ENCODE measurements at regions not wholly inside any gene's neighbourhood (a gene's known extent, or its start where the extent isn't known, plus 50 kb on each side); places are given as distances from the start of the nearest gene placed in this dataset.

DNA sequence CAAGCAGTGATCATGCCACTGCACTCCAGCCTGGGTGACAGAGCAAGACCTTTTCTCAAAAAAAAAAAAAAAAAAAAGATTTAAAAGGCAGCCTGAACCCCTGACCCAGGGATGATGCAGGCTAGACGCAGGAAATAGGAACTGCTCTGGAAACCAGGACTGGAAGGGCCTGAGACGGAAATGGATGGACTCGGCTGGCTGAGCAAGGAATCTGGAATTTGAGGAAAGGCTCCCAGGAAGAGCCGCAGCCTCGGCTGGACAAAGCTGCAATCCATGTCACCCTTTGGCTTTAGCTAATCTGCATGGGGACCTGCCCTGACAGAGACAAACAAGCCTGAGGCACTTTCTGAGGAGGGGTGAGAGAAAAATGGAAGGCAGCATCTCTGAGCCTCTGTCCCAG, 55.0 kb upstream of the DAPL1 start:
- Histone ChIP-seq H3K27ac (no peak overlapping the region), H3K27me3 (no peaks in the 10 kb centered on the region), H3K4me1 (peaks cover 12% of the 10 kb centered on the region), H3K9me3 (no peaks in the 10 kb centered on the region), H3K4me3 (no peak overlapping the region), H3K36me3 (no peaks in the 10 kb centered on the region)
- intact Hi-C loops (cut with DNase I): loop anchor here (10.0 kb wide), 1 partner anchor 715 kb away; no protein-coding TSS in a partner anchor
- TF ChIP-seq, protein P1, sequence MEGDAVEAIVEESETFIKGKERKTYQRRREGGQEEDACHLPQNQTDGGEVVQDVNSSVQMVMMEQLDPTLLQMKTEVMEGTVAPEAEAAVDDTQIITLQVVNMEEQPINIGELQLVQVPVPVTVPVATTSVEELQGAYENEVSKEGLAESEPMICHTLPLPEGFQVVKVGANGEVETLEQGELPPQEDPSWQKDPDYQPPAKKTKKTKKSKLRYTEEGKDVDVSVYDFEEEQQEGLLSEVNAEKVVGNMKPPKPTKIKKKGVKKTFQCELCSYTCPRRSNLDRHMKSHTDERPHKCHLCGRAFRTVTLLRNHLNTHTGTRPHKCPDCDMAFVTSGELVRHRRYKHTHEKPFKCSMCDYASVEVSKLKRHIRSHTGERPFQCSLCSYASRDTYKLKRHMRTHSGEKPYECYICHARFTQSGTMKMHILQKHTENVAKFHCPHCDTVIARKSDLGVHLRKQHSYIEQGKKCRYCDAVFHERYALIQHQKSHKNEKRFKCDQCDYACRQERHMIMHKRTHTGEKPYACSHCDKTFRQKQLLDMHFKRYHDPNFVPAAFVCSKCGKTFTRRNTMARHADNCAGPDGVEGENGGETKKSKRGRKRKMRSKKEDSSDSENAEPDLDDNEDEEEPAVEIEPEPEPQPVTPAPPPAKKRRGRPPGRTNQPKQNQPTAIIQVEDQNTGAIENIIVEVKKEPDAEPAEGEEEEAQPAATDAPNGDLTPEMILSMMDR (IDR thresholded peaks at IDR 0.05): no peak
- TF ChIP-seq POLR2AphosphoS5 (IDR thresholded peaks at IDR 0.05; ENCODE audit: insufficient read depth in 1 of 2, low read depth in 1 of 2): no peak
- TF ChIP-seq POLR2A (IDR thresholded peaks at IDR 0.05): no peak
- no peak for DNase-seq (ENCODE audit: extremely low spot score in 2 of 2)

DNA sequence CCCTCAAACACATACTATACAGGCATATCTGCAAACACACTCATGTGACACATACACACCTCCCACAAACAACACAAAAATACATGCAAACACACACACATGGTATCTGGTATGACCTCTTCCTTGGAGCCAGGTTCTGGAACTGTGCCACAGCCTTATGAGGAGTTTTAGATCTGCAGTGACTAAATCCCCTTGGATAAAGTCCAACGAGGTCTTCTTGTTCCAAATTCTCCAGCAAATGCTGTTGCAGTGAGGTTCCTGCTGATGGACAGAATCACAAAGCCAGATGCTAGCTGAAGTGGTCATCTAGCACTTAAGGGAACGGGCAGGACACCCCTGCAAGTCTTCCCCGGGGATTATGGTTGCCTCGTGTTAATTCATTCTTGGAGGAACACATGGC, 54.5 kb upstream of the DAPL1 start:
- no peak for DNase-seq (ENCODE audit: extremely low spot score in 2 of 2)
- H3K4me1 ChIP-seq: peaks cover 12% of the 10 kb centered on the region
- no peak overlapping the region for H3K27ac ChIP-seq
- intact Hi-C loops (cut with DNase I): loop anchor here (10.0 kb wide), 1 partner anchor 716 kb away; no protein-coding TSS in a partner anchor
- H3K27me3 ChIP-seq: no peaks in the 10 kb centered on the region
- no peak overlapping the region for H3K4me3 ChIP-seq
- no peaks in the 10 kb centered on the region for H3K36me3 ChIP-seq
- TF ChIP-seq POLR2AphosphoS5 (IDR thresholded peaks at IDR 0.05; ENCODE audit: insufficient read depth in 1 of 2, low read depth in 1 of 2) (no peak), POLR2A (IDR thresholded peaks at IDR 0.05) (no peak)
- TF ChIP-seq, protein P1 (IDR thresholded peaks at IDR 0.05): no peak
- H3K9me3 ChIP-seq: no peaks in the 10 kb centered on the region

DNA sequence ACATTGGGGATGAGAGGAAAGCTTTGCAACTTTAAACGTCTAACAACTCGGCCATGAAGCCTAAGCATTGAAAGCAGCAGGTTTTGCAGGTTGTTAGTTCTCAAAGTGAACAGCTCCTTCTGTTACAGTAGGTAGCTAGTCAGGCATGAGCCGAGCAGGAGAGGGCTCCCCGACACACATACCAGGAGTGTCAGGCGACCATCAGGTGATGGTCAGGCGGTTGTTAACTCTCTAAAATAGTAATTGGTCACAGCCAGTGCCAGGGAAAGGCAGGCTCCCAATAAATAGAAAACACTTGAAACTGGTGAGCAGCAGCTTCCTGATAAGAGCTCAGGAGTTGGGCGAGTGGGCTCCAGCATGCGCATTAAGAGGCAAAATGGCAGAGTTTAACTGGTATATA, 53.5 kb upstream of the DAPL1 start:
- no peak overlapping the region for H3K27ac ChIP-seq
- intact Hi-C loops (cut with DNase I): loop anchor here (10.0 kb wide), 1 partner anchor 717 kb away; no protein-coding TSS in a partner anchor
- no peaks in the 10 kb centered on the region for H3K27me3 ChIP-seq
- H3K4me3 ChIP-seq: no peak overlapping the region
- no peaks in the 10 kb centered on the region for H3K9me3 ChIP-seq
- peaks cover 12% of the 10 kb centered on the region for H3K4me1 ChIP-seq
- no peak for TF ChIP-seq POLR2A (IDR thresholded peaks at IDR 0.05)
- TF ChIP-seq POLR2AphosphoS5 (IDR thresholded peaks at IDR 0.05; ENCODE audit: insufficient read depth in 1 of 2, low read depth in 1 of 2): no peak
- TF ChIP-seq, protein P1 (IDR thresholded peaks at IDR 0.05): no peak
- no peaks in the 10 kb centered on the region for H3K36me3 ChIP-seq
- DNase-seq (ENCODE audit: extremely low spot score in 2 of 2): no peak

DNA sequence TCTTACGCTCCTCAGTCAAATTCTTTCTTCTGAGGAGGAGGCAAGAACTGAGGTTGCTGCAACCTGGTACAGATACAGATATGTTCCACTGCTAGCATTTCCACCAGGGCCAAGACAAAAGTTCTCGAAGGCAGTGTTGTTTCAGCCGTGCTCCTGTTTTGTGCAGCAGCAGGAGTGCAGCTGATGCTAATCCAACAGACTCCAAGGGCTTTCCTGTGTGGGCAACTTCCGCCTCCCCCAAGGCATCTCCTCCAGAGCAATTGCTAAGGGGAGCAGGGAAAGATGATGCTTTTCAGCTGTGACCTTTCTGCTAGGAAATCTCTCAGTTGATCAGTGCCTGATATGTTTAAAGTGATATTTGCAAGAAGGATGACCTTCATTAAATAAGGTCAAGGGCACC, 52.6 kb upstream of the DAPL1 start:
- no peaks in the 10 kb centered on the region for H3K36me3 ChIP-seq
- no peaks in the 10 kb centered on the region for H3K9me3 ChIP-seq
- no peak overlapping the region for H3K4me3 ChIP-seq
- peaks cover 12% of the 10 kb centered on the region for H3K4me1 ChIP-seq
- DNase-seq (ENCODE audit: extremely low spot score in 2 of 2): no peak
- H3K27ac ChIP-seq: no peak overlapping the region
- TF ChIP-seq, protein P1 (IDR thresholded peaks at IDR 0.05): no peak
- TF ChIP-seq POLR2AphosphoS5 (IDR thresholded peaks at IDR 0.05; ENCODE audit: insufficient read depth in 1 of 2, low read depth in 1 of 2) (no peak), POLR2A (IDR thresholded peaks at IDR 0.05) (no peak)
- intact Hi-C loops (cut with DNase I): loop anchor here (10.0 kb wide), 1 partner anchor 718 kb away; no protein-coding TSS in a partner anchor
- H3K27me3 ChIP-seq: no peaks in the 10 kb centered on the region

DNA sequence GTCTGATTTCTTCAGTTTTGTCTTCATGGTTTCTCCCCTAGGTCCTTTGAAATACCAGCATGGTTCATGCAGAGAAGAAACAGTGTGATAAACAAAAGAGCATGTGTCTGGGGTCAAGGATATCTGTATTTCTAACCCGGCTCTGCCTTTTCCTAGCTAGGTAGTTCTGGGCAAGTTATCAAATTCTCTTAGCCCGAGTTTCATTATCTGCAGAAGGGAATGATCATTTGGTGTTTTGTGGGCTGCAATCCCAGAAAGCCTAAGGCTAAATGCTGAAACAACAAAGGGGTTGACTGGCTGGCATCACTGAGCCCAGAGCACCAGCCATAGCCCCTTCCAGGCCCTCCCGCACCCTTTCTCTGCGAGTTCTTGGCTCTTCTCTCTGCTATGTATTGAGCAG, 51.7 kb upstream of the DAPL1 start:
- Histone ChIP-seq H3K27ac (no peak overlapping the region), H3K4me3 (no peak overlapping the region), H3K4me1 (peaks cover 12% of the 10 kb centered on the region), H3K9me3 (no peaks in the 10 kb centered on the region), H3K27me3 (no peaks in the 10 kb centered on the region), H3K36me3 (no peaks in the 10 kb centered on the region)
- no peak for DNase-seq (ENCODE audit: extremely low spot score in 2 of 2)
- TF ChIP-seq, protein P1 (IDR thresholded peaks at IDR 0.05): no peak
- TF ChIP-seq POLR2AphosphoS5 (IDR thresholded peaks at IDR 0.05; ENCODE audit: insufficient read depth in 1 of 2, low read depth in 1 of 2): no peak
- TF ChIP-seq POLR2A (IDR thresholded peaks at IDR 0.05): no peak
- intact Hi-C loops (cut with DNase I): loop anchor here (10.0 kb wide), 1 partner anchor 719 kb away; no protein-coding TSS in a partner anchor
